ENCODE measurements at regions not wholly inside any gene's neighbourhood (a gene's known extent, or its start where the extent isn't known, plus 50 kb on each side); places are given as distances from the start of the nearest gene placed in this dataset.
"Not testable (repeated sequence)": the region's sequence is repeated elsewhere in the genome, so short reads cannot be mapped to it uniquely, and the experiment has no call there.

DNA sequence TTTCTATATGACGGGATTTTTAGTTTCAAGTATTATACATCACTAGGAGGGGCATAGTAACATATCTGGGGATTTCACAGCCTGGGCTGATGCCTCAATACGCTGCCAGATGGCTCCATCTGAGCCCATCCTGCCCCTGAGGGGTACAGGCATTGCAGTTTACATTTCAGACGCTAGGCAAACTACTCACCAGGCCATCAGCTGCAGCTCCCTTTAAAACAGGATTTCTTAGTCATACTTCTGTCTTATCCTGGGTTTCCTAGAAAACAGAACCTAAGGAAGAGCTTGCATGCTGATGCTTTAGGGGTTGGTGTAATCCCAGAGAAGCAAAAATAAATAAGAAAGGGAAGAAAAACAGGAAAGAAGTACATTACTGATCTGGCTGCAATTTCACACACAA is 372.8 kb upstream of the PIK3R1 start:
- H3K79me1 ChIP-seq (ENCODE audit: low read length), result no peaks in the 10 kb centered on the region
- no peak overlapping the region for H3K4me2 ChIP-seq (ENCODE audit: low read length)
- H3K27ac ChIP-seq (ENCODE audit: low read depth, low read length), result no peak overlapping the region
- no peak overlapping the region for H3K23ac ChIP-seq (ENCODE audit: low read length)
- no peak overlapping the region for H4K91ac ChIP-seq (ENCODE audit: low read depth, low read length)
- no peak overlapping the region for H3K4me3 ChIP-seq (ENCODE audit: low read depth, low read length)
- H3K4ac ChIP-seq (ENCODE audit: low read depth, low read length), result no peak overlapping the region
- DNase-seq, result peak; percentile 15 to 53
- H3K4me1 ChIP-seq (ENCODE audit: control insufficient read depth in 1 of 2, insufficient read depth in 2 of 2, low read length in 2 of 2), result no peaks in the 10 kb centered on the region
- H2BK120ac ChIP-seq (ENCODE audit: insufficient read depth, low read length, poor library complexity), result no peak overlapping the region
- no peak overlapping the region for H3K14ac ChIP-seq (ENCODE audit: low read length)
- H4K12ac ChIP-seq (ENCODE audit: low read depth, low read length), result no peak overlapping the region
- H3K36me3 ChIP-seq (ENCODE audit: control insufficient read depth in 1 of 2, insufficient read depth in 2 of 2, low read length in 2 of 2), result no peaks in the 10 kb centered on the region
- H3K18ac ChIP-seq (ENCODE audit: low read length), result no peak overlapping the region
- no peak overlapping the region for H4K8ac ChIP-seq (ENCODE audit: low read depth, low read length)
- H2BK5ac ChIP-seq (ENCODE audit: low read depth, low read length, poor library complexity), result no peak overlapping the region
- H2AFZ ChIP-seq (ENCODE audit: insufficient read depth, low read length, poor library complexity), result no peak overlapping the region
- H3K27me3 ChIP-seq (ENCODE audit: insufficient read depth, low read length), result no peaks in the 10 kb centered on the region
- H3K9ac ChIP-seq (ENCODE audit: low read length), result no peak overlapping the region
- no peaks in the 10 kb centered on the region for H3K9me3 ChIP-seq (ENCODE audit: insufficient read depth, low read depth, low read length)
- no peak overlapping the region for H2BK12ac ChIP-seq (ENCODE audit: low read length)
- no CpG with 5 or more reads among the region's 3 CpGs for WGBS (ENCODE audit: extremely low coverage, insufficient coverage, insufficient read length)
- H3K79me2 ChIP-seq (ENCODE audit: control insufficient read depth, insufficient read depth, low read length, poor library complexity), result no peaks in the 10 kb centered on the region
- H2AK5ac ChIP-seq (ENCODE audit: low read length), result no peak overlapping the region

DNA sequence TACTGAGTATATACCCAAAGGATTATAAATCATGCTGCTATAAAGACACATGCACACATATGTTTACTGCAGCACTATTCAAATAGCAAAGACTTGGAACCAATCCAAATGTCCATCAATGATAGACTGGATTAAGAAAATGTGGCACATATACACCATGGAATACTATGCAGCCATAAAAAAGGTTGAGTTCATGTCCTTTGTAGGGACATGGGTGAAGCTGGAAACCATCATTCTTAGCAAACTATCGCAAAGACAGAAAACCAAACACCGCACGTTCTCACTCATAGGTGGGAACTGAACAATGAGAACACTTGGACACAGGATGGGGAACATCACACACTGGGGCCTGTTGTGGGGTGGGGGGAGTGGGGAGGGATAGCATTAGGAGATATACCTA is 378.3 kb upstream of the PIK3R1 start:
- H3K4me1 ChIP-seq (ENCODE audit: control insufficient read depth in 1 of 2, insufficient read depth in 2 of 2, low read length in 2 of 2); H3K9ac ChIP-seq (ENCODE audit: low read length); DNase-seq; H2BK12ac ChIP-seq (ENCODE audit: low read length); H3K36me3 ChIP-seq (ENCODE audit: control insufficient read depth in 1 of 2, insufficient read depth in 2 of 2, low read length in 2 of 2); H4K91ac ChIP-seq (ENCODE audit: low read depth, low read length); H3K27ac ChIP-seq (ENCODE audit: low read depth, low read length); H2BK5ac ChIP-seq (ENCODE audit: low read depth, low read length, poor library complexity); H3K9me3 ChIP-seq (ENCODE audit: insufficient read depth, low read depth, low read length); H3K4me3 ChIP-seq (ENCODE audit: low read depth, low read length); H2BK120ac ChIP-seq (ENCODE audit: insufficient read depth, low read length, poor library complexity); H2AK5ac ChIP-seq (ENCODE audit: low read length); H3K23ac ChIP-seq (ENCODE audit: low read length); H2AFZ ChIP-seq (ENCODE audit: insufficient read depth, low read length, poor library complexity); H3K27me3 ChIP-seq (ENCODE audit: insufficient read depth, low read length); H3K18ac ChIP-seq (ENCODE audit: low read length); H4K12ac ChIP-seq (ENCODE audit: low read depth, low read length); H3K4me2 ChIP-seq (ENCODE audit: low read length); H3K79me1 ChIP-seq (ENCODE audit: low read length); H3K14ac ChIP-seq (ENCODE audit: low read length); H4K8ac ChIP-seq (ENCODE audit: low read depth, low read length); H3K79me2 ChIP-seq (ENCODE audit: control insufficient read depth, insufficient read depth, low read length, poor library complexity); H3K4ac ChIP-seq (ENCODE audit: low read depth, low read length): not testable (repeated sequence)
- no CpG with 5 or more reads among the region's 3 CpGs for WGBS (ENCODE audit: extremely low coverage, insufficient coverage, insufficient read length)

DNA sequence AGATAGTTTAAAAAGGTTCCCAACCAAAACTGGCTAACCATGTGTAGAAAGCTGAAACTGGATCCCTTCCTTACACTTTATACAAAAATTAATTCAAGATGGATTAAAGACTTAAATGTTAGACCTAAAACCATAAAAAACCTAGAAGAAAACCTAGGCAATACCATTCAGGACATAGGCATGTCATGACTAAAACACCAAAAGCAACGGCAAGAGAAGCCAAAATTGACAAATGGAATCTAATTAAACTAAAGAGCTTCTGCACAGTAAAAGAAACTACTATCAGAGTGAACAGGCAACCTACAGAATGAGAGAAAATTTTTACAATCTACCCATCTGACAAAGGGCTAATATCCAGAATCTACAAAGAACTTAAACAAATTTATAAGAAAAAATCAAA is 379.1 kb upstream of the PIK3R1 start:
- not testable (repeated sequence) for H4K12ac ChIP-seq (ENCODE audit: low read depth, low read length); H2BK12ac ChIP-seq (ENCODE audit: low read length); H2BK120ac ChIP-seq (ENCODE audit: insufficient read depth, low read length, poor library complexity); H3K23ac ChIP-seq (ENCODE audit: low read length); H3K27ac ChIP-seq (ENCODE audit: low read depth, low read length); H3K18ac ChIP-seq (ENCODE audit: low read length); H4K8ac ChIP-seq (ENCODE audit: low read depth, low read length); H3K4me1 ChIP-seq (ENCODE audit: control insufficient read depth in 1 of 2, insufficient read depth in 2 of 2, low read length in 2 of 2); DNase-seq; H2AFZ ChIP-seq (ENCODE audit: insufficient read depth, low read length, poor library complexity); H3K27me3 ChIP-seq (ENCODE audit: insufficient read depth, low read length); H3K4me3 ChIP-seq (ENCODE audit: low read depth, low read length); H3K9ac ChIP-seq (ENCODE audit: low read length); H2BK5ac ChIP-seq (ENCODE audit: low read depth, low read length, poor library complexity); H3K9me3 ChIP-seq (ENCODE audit: insufficient read depth, low read depth, low read length); H3K36me3 ChIP-seq (ENCODE audit: control insufficient read depth in 1 of 2, insufficient read depth in 2 of 2, low read length in 2 of 2); H4K91ac ChIP-seq (ENCODE audit: low read depth, low read length); H2AK5ac ChIP-seq (ENCODE audit: low read length); H3K79me1 ChIP-seq (ENCODE audit: low read length); H3K14ac ChIP-seq (ENCODE audit: low read length); H3K4ac ChIP-seq (ENCODE audit: low read depth, low read length); H3K79me2 ChIP-seq (ENCODE audit: control insufficient read depth, insufficient read depth, low read length, poor library complexity); H3K4me2 ChIP-seq (ENCODE audit: low read length)
- no CpG with 5 or more reads among the region's 1 CpG for WGBS (ENCODE audit: extremely low coverage, insufficient coverage, insufficient read length)

DNA sequence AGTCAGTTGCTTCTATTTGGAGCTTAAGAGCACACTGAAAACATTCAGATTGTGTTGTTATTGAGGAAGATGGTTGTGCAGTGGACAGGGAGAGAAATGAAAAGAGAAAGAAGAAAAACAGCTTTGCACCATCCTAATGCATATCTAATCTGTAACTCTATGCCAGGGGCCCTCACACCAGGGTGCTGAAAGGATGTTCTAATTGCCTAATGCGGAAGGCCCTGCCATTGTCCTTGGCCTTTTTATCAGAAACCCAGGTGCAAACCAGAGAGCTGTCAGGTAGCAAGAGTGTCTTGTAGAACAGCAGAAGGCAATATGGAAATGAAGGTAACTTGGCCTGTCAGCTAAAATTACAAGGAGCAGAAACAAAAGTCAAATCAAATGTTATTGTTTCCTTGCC is 384.5 kb upstream of the PIK3R1 start:
- Histone ChIP-seq H2AK5ac (ENCODE audit: low read length) (no peak overlapping the region), H2BK5ac (ENCODE audit: low read depth, low read length, poor library complexity) (no peak overlapping the region), H3K4me3 (ENCODE audit: low read depth, low read length) (no peak overlapping the region), H3K4me2 (ENCODE audit: low read length) (no peak overlapping the region), H3K27ac (ENCODE audit: low read depth, low read length) (no peak overlapping the region), H4K8ac (ENCODE audit: low read depth, low read length) (no peak overlapping the region), H2BK12ac (ENCODE audit: low read length) (no peak overlapping the region), H3K23ac (ENCODE audit: low read length) (no peak overlapping the region), H2BK120ac (ENCODE audit: insufficient read depth, low read length, poor library complexity) (no peak overlapping the region), H3K14ac (ENCODE audit: low read length) (no peak overlapping the region), H3K4ac (ENCODE audit: low read depth, low read length) (no peak overlapping the region), H2AFZ (ENCODE audit: insufficient read depth, low read length, poor library complexity) (no peak overlapping the region), H3K9me3 (ENCODE audit: insufficient read depth, low read depth, low read length) (no peaks in the 10 kb centered on the region), H4K91ac (ENCODE audit: low read depth, low read length) (no peak overlapping the region), H3K79me2 (ENCODE audit: control insufficient read depth, insufficient read depth, low read length, poor library complexity) (no peaks in the 10 kb centered on the region), H3K18ac (ENCODE audit: low read length) (no peak overlapping the region), H3K9ac (ENCODE audit: low read length) (no peak overlapping the region), H3K27me3 (ENCODE audit: insufficient read depth, low read length) (no peaks in the 10 kb centered on the region), H3K36me3 (ENCODE audit: control insufficient read depth in 1 of 2, insufficient read depth in 2 of 2, low read length in 2 of 2) (no peaks in the 10 kb centered on the region), H4K12ac (ENCODE audit: low read depth, low read length) (no peak overlapping the region), H3K79me1 (ENCODE audit: low read length) (no peaks in the 10 kb centered on the region), H3K4me1 (ENCODE audit: control insufficient read depth in 1 of 2, insufficient read depth in 2 of 2, low read length in 2 of 2) (no peaks in the 10 kb centered on the region)
- DNase-seq, result no peak
- WGBS (ENCODE audit: extremely low coverage, insufficient coverage, insufficient read length), result no CpG with 5 or more reads among the region's 1 CpG
